GM12892 (cell line): ENCODE measurements at regions not wholly inside any gene's neighbourhood (a gene's known extent, or its start where the extent isn't known, plus 50 kb on each side); places are given as distances from the start of the nearest gene placed in this dataset.

Experiments used
- DNase-seq: peaks from one replicate; pipeline ENCODE4 v3.0.0; 2011; ENCODE audit not compliant: insufficient read length
- FAIRE-seq: peaks from 2 replicates; lab custom pipeline; 2011; peaks lifted over from hg19 to GRCh38; lab: Jason Lieb, UNC
- POLR2A ChIP-seq: IDR thresholded peaks from 2 replicates; pipeline ENCODE4 v1.6.1; 2011; ENCODE audit warnings: low read depth, low read length, control low read depth
- POLR2AphosphoS5 ChIP-seq: IDR thresholded peaks from 2 replicates; pipeline ENCODE4 v1.6.1; 2011; ENCODE audit warnings: low read depth, low read length, control low read depth
- TAF1 ChIP-seq: IDR thresholded peaks from 2 replicates; pipeline ENCODE4 v1.6.1; 2011; ENCODE audit warnings: low read depth, mild to moderate bottlenecking, control low read depth, low read length, borderline replicate concordance

DNA sequence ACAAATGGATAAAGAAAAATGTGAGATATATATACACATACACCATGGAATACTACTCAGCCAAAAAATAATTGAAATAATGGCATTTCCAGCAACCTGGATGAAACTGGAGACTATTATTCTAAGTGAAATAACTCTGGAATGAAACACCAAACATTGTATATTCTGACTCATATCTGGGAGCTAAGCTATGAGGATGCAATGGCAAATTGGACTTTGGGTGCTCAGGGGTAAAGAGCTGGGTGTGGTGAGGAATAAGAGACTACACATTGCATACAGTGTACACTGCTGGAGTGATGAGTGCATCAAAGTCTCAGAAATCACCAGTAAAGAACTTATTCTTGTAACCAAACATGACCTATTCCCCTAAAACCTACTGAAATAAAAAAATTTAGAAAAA lies 636.0 kb upstream of the LRATD1 start:
- TF ChIP-seq POLR2A (no peak), TAF1 (no peak), POLR2AphosphoS5 (no peak)
- DNase-seq (no peak), FAIRE-seq (no peak)

DNA sequence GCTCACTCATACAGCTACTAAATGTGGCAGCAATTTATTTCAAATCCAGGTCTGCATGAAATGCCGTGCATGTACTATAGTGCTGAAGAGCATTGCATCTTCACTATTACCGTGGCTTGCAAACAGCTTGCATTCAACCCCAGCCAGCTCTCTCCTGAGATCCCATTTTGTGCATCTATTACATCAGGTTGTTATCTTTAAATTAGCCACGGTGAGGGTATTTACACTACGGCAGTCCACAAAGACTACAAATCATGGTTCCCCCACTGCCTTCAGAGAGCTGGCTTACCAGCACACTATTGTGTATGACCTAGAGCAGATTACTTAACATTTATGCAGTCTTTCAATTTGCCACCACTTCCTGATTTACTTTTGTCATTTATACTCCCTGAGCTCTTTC lies 621.3 kb upstream of the LRATD1 start:
- no peak for FAIRE-seq
- TF ChIP-seq TAF1 (no peak), POLR2AphosphoS5 (no peak), POLR2A (no peak)
- DNase-seq = no peak

DNA sequence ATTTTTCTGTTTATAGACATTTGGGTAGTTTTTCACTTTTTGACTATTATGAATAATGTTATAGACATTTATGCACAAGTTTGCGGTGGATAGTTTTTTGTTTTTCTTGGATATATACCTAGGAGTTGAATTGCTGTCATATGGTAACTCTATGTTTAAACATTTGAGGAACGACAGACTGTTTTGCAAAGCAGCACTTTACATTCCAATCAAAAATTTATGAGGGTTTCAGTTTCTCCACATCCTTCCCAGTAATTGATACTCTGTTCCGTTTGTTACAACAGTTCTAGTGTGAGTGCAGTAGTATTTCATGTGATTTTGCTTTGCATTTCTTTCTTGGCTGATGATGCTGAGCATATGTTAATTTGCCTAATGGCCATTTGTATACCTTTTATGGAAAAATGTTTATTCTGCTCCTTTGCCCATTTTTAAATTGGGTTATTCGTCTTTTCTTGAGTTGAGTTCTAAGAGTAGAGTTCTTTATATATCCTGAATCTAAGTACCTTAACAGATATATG lies 617.3 kb upstream of the LRATD1 start:
- TF ChIP-seq POLR2A = no peak
- FAIRE-seq = no peak
- no peak for DNase-seq

DNA sequence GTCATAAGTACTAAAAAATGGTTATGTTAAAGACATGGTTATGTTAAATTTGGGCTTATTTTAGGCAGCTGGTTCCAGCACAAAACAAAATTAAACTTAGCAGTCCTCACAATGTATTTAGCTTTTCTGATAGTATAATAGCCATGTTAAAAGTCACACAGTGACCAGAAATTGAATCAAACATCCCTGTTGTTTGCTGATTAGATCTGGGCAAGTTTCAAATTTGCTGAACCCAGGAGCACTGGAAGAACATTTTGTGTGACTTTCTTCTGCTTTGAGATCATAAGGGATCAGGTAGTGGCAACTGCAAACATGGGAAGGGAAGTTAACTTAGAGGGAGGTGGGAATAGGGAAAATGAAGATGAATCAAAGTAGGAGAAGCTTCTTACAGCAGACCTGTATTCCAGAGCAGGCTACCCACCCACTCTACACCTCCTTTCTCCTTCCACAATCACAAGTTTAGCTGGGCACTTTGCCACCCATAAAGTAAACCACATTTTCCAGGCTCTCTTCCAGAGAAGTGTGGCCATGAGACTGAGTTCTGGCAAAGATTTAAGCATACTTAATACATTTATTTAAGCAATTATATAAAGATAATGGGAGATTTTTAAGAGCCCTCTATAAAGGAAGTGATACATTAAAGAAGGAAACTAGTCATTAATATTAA lies 616.1 kb upstream of the LRATD1 start:
- DNase-seq (no peak), FAIRE-seq (no peak)
- TF ChIP-seq POLR2AphosphoS5 = no peak
- TF ChIP-seq POLR2A = no peak
- no peak for TF ChIP-seq TAF1

DNA sequence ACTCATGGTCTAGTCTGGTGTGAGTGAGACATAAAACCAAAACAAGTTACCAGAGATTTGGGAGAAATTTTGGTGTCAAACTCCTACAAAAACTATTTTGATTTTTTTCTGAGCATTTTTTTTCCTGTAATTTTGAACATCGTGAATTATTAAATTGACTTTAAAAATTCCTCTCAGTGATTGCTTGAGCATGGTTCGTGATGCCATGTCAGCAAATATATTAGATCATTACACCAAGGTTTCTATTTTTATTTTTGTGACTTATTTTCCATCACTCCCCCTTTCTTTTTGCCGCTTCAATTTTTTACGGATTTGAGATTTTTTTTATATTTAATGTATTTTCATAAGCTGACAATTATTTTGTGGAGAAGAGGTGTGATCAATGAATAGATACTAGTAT lies 613.9 kb upstream of the LRATD1 start:
- DNase-seq (no peak), FAIRE-seq (no peak)
- TF ChIP-seq POLR2AphosphoS5 (no peak), POLR2A (no peak)

DNA sequence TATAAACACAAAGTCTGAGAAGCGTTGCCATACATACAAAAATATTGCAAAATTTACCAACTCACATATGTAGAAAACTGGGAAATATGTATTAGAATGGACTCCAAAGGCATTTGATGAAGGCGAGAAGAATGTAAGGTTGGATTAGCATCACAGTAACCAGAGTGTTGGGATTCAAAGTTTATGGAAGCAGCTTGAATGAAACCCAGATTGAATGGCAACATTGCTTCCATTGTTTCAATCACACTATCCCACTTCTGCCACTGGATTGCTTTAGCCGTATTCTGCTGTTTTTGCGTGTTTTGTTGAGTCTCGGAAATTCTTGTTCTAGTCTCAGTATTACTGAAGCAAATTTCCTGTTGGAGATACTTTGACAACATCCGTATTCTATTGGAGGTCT lies 609.0 kb upstream of the LRATD1 start:
- FAIRE-seq (no peak), DNase-seq (no peak)
- TF ChIP-seq TAF1 (no peak), POLR2A (no peak), POLR2AphosphoS5 (no peak)

DNA sequence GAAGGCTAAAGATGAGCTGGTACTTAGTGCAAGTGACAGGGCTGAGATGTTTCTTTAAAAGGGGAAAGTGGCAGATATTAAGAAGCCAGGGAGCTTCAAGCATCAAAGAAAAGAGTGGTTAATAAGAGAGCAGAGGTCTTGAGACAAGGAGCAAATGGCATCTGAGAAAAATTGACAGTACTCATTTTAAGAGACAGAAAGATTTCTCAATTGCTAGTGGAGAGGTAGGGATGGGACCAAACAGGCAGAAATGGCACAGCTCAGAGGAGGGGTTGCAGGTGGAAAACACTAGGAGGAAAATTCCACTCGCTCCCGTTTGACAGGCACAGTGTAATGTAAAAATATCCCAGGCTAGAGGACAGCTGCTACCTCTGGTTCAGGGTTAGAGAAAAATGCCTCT lies 593.4 kb upstream of the LRATD1 start:
- DNase-seq (no peak), FAIRE-seq (no peak)
- TF ChIP-seq POLR2AphosphoS5 = no peak
- no peak for TF ChIP-seq TAF1
- no peak for TF ChIP-seq POLR2A

DNA sequence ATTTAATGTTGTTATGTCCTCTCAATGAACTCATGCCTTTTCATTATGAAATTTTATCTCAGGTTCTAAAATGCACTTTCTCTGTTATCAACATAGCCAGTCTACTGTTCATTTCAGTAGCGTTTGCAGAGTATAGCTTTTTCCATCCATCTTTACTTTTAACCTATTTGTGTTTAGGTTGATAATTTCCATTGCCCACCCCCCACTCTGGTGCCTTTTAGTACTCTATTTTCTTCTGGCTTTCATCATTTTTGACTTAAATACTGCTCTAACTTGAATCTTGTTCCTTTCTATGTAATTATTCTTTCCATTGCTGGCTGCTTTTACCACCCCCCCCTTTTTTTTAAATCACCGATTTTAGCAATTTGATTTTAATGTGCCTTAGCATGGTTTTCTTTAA lies 585.0 kb upstream of the LRATD1 start:
- FAIRE-seq (no peak), DNase-seq (no peak)
- TF ChIP-seq TAF1 (no peak), POLR2A (no peak), POLR2AphosphoS5 (no peak)

DNA sequence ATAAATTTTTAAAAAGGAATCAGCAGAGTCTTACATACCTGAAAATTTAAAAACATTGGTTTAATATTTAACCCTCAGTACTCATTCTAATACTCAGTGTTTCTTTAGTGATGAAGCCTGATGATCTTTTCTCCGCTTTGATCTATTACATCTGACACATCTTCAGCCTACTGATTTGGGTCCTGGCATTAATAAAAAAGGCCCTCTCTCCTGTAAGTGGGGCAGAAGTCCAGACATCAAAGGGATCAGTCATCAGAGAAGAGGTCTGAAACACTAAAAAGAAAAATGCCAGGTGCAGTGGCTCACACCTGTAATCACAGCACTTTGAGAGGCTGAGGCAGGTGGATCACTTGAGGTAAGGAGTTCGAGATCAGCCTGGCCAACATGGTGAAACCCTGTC lies 581.1 kb upstream of the LRATD1 start:
- TF ChIP-seq TAF1 = no peak
- no peak for TF ChIP-seq POLR2AphosphoS5
- no peak for TF ChIP-seq POLR2A
- no peak for FAIRE-seq
- no peak for DNase-seq

DNA sequence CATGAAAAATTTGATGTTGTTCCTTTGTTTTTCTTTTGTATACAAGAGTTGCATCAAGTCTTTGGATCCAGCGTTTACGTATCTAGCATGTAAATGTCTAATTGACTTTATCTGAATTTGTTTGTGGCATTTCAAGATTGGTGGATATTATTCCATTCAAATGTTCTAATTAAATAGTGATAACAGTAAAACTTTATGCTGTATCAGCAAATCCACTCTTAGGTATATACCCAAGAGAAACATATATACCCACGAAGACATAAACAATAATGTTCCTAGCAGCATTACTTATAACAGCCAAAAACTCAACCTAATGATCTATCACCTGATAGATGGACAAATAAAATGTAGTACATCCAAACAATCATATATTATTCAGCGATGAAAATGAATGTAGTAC lies 579.4 kb upstream of the LRATD1 start:
- no peak for TF ChIP-seq POLR2A
- TF ChIP-seq TAF1 = no peak
- TF ChIP-seq POLR2AphosphoS5 = no peak
- DNase-seq (no peak), FAIRE-seq (no peak)

DNA sequence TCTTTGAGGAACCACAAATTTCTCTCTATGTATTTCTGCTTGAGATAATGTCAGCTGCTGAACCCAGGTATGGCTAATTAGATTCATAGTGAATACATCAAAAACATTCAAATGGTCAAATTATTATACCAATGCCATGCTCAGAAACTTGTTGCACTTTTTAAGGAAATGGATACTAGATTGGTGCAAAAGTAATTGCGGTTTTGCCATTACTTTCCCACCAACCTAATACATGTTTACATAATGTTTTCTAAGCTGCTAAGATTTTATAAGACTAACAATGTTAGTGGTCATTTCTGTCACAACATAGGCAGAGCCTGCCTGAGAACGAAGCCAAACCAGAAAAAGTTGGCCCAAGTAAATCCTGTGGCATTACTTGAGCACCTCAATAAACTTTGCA lies 568.2 kb upstream of the LRATD1 start:
- no peak for TF ChIP-seq TAF1
- TF ChIP-seq POLR2AphosphoS5 = no peak
- no peak for TF ChIP-seq POLR2A
- no peak for FAIRE-seq
- no peak for DNase-seq

DNA sequence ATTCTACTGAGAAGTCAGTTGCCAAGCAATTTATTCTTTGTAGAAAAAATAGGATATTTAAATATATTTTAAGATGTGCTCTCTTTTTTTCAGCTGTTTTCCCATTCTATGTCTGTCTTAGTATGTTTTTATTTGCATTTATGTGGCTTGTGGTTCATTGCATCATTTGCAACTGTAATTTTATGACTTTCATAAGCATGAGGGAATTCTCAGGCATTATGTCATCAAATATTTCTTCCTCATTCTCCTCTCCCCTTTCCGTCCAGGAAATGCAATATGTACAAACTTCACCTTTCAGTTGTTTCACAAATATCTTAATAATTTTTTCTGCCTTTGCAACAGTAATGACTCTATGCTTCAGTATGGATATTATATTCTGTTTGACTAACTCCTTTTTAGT lies 560.2 kb upstream of the LRATD1 start:
- TF ChIP-seq TAF1 (no peak), POLR2AphosphoS5 (no peak), POLR2A (no peak)
- FAIRE-seq (no peak), DNase-seq (no peak)

DNA sequence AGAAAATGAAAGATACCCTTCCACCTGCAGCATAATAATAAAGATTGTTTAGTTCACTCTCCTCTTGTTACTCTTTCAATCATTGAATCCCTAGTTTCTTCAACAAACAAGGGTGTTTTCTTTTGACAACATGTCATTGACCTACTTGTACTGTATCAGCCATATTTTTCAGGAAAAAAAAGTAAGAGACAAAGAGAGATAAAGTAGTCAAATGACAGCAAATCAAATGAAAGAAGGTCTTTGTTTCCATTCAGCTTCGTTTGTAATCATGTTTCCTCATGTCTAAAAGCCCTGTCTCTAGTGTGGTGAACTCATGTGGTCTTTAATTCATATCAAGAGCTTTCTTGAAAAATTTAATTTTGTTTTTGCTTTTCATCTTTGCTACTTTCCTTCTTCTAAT lies 557.8 kb upstream of the LRATD1 start:
- DNase-seq = no peak
- no peak for FAIRE-seq

More for the DNA sequence above, 557.8 kb upstream of the LRATD1 start:
- TF ChIP-seq POLR2A = no peak
- no peak for TF ChIP-seq TAF1
- no peak for TF ChIP-seq POLR2AphosphoS5
